ENCODE measurements at regions not wholly inside any gene's neighbourhood (a gene's known extent, or its start where the extent isn't known, plus 50 kb on each side); places are given as distances from the start of the nearest gene placed in this dataset.

DNA sequence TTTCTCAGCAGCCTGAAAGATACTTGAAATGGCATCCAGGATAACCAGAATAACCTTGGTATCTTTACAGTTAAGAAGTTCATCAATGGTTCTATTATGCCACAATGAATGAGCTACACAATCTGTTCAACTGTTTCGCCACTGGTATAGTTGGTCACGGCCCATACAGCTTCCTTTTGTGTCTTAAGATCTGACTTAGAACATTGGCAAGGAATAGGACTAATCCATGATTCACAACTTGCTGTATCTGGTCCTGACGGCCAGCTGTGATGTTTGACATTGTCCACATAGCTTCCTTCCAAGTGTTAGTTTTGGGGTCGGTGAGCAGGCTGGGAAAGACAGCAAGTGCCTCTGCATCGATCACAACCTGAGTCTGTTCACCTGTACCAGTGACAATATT, 113.3 kb upstream of the RAD23B start:
- 84% methylated on average over 5 of the region's 5 CpGs; no CpG with 5 or more reads in 1 of the 2 experiments for WGBS, 2 experiments (ENCODE audit: extremely low coverage in 1 of 2, insufficient coverage in 1 of 2, insufficient read length in 1 of 2, insufficient replicate concordance in 2 of 2, low coverage in 1 of 2, low lambda C conversion rate in 2 of 2, missing lambda C conversion rate in 1 of 2)

More for the DNA sequence above, 113.3 kb upstream of the RAD23B start:
- Histone ChIP-seq H4K8ac (ENCODE audit: extremely low read depth, insufficient read depth, low read length) (no peak overlapping the region), H3K4ac (replicated peaks; ENCODE audit: insufficient read length, low read depth, low read length) (no peak overlapping the region), H2BK20ac (ENCODE audit: low read length) (no peak overlapping the region), H4K20me1 (replicated peaks in 1 of 2; ENCODE audit: control insufficient read depth in 1 of 2, insufficient read depth in 2 of 2, low read length in 2 of 2) (no peaks in the 10 kb centered on the region), H3K4me2 (ENCODE audit: insufficient read depth in 1 of 2, low read depth in 2 of 2, low read length in 2 of 2) (no peak overlapping the region), H3K56ac (replicated peaks; ENCODE audit: insufficient read length, low read depth, low read length) (no peak overlapping the region), H2BK5ac (ENCODE audit: low read depth, low read length) (no peak overlapping the region), H2BK12ac (ENCODE audit: low read depth, low read length) (no peak overlapping the region), H2BK15ac (ENCODE audit: low read length) (no peak overlapping the region), H3K27me3 (replicated peaks in 1 of 4; ENCODE audit: control insufficient read depth in 3 of 4, extremely low read depth in 1 of 4, insufficient read depth in 3 of 4, low read length in 3 of 4) (no peaks in the 10 kb centered on the region), H3K4me1 (replicated peaks in 1 of 4; ENCODE audit: control insufficient read depth in 3 of 4, insufficient read depth in 4 of 4, low read length in 3 of 4) (no peaks in the 10 kb centered on the region), H3K9ac (replicated peaks in 1 of 4; ENCODE audit: extremely low read depth in 1 of 4, low read depth in 3 of 4, low read length in 3 of 4) (no peak overlapping the region), H3K4me3 (ENCODE audit: extremely low read depth in 1 of 4, insufficient read depth in 2 of 4, low read depth in 3 of 4, low read length in 4 of 4) (no peak overlapping the region), H3K18ac (ENCODE audit: extremely low read depth, low read length) (no peak overlapping the region), H4K91ac (replicated peaks; ENCODE audit: insufficient read length, low read length) (no peak overlapping the region), H3K36me3 (ENCODE audit: control insufficient read depth in 2 of 4, insufficient read depth in 4 of 4, low read length in 3 of 4) (no peaks in the 10 kb centered on the region), H4K5ac (ENCODE audit: insufficient read length, low read depth, low read length) (no peak overlapping the region), H3K23ac (ENCODE audit: insufficient read length) (no peak overlapping the region), H2AK5ac (ENCODE audit: low read depth, low read length) (no peak overlapping the region), H3K79me2 (ENCODE audit: control insufficient read depth in 1 of 2, insufficient read depth in 2 of 2, low read length in 2 of 2) (no peaks in the 10 kb centered on the region), H3K27ac (ENCODE audit: low read depth, low read length) (no peak overlapping the region), H2AFZ (ENCODE audit: low read length) (no peak overlapping the region), H3K79me1 (ENCODE audit: low read depth, low read length) (no peaks in the 10 kb centered on the region), H2BK120ac (replicated peaks; ENCODE audit: low read depth, low read length) (no peak overlapping the region), H3K23me2 (ENCODE audit: low read depth, low read length) (no peaks in the 10 kb centered on the region), H3K14ac (ENCODE audit: insufficient read length) (no peak overlapping the region), H3K9me3 (ENCODE audit: insufficient read depth in 2 of 2, low read depth in 1 of 2, low read length in 1 of 2) (no peaks in the 10 kb centered on the region)
- ChIA-PET POLR2A (ENCODE audit: partially characterized antibody) (interaction anchor here (0.6 kb wide), 1 partner anchor 37 kb away, joined by 3 read pairs; no protein-coding TSS in a partner anchor), CTCF (ENCODE audit: partially characterized antibody) (interaction anchor here (0.9 to 8.4 kb wide), 11 partner anchors 11 to 1328 kb away, joined by 3 to 91 read pairs (median 3); no protein-coding TSS in a partner anchor)
- TF ChIP-seq SP4 (IDR thresholded peaks at IDR 0.05; ENCODE audit: low read length) (no peak), SAP30 (IDR thresholded peaks at IDR 0.05; ENCODE audit: insufficient read depth, insufficient replicate concordance, low read length) (no peak), SIRT6 (IDR thresholded peaks at IDR 0.05; ENCODE audit: low read length) (no peak), FOSL1 (IDR thresholded peaks at IDR 0.05; ENCODE audit: insufficient read depth, low read depth, low read length) (no peak)
- FAIRE-seq (no peak), DNase-seq (ENCODE audit: low read depth in 1 of 2, low spot score in 2 of 2) (no peak)
